T-helper 17 cell (primary cell): ENCODE measurements at regions not wholly inside any gene's neighbourhood (a gene's known extent, or its start where the extent isn't known, plus 50 kb on each side); places are given as distances from the start of the nearest gene placed in this dataset.

Experiments used
- ATAC-seq: fragments of 150-1000 bp; cut with Tn5 transposase; 2 replicates; pipeline ENCODE4 v1.10.0; 2021; ENCODE audit warnings: mild to moderate bottlenecking, moderate library complexity
- DNase-seq, 3 donors: peaks; one replicate each; pipeline versions ENCODE4 v3.0.0 to v3.0.0-alpha.2; 2020 to 2021
- H3K9me3 ChIP-seq: one replicate; pipeline ENCODE4 v1.7.0; 2013; ENCODE audit warnings: low read length, mild to moderate bottlenecking; ENCODE audit not compliant: control insufficient read depth, poor library complexity, severe bottlenecking
- H3K27ac Mint-ChIP-seq: one replicate; pipeline ENCODE4 v1.8.0; 2022; ENCODE audit warnings: mild to moderate bottlenecking, moderate library complexity, mixed read lengths
- H3K27me3 Mint-ChIP-seq: one replicate; pipeline ENCODE4 v1.8.0; 2022; ENCODE audit warnings: mixed read lengths
- H3K36me3 Mint-ChIP-seq: one replicate; pipeline ENCODE4 v1.8.0; 2022; ENCODE audit warnings: low read depth, mixed read lengths
- H3K4me1 Mint-ChIP-seq: one replicate; pipeline ENCODE4 v1.8.0; 2022; ENCODE audit warnings: mild to moderate bottlenecking, mixed read lengths
- H3K4me3 Mint-ChIP-seq: one replicate; pipeline ENCODE4 v1.8.0; 2022; ENCODE audit warnings: mild to moderate bottlenecking, moderate library complexity, mixed read lengths

DNA sequence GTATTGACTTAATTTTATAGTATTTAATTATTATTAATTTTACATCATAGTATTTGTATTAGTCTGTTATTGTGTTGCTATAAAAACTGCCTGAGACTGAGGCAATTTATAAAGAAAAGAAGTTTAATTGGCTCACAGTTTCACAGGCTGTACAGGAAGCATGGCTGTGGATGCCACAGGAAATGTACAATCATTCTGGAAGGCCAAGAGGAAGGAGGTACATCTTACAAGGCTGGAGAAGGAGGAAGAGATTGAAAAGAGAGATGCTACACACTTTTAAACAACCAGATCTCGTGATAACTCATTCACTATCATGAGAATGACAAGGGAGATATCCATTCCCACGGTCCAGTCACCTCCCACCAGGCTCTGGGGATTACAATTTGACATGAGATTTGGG lies 2019.4 kb upstream of the PIK3C3 start:
- DNase-seq = no peak
- no peaks in the 10 kb centered on the region for H3K27me3 Mint-ChIP-seq
- H3K36me3 Mint-ChIP-seq = no peaks in the 10 kb centered on the region
- H3K4me1 Mint-ChIP-seq = no peaks in the 10 kb centered on the region
- no peak for ATAC-seq
- H3K4me3 Mint-ChIP-seq = no peak overlapping the region
- no peak overlapping the region for H3K27ac Mint-ChIP-seq
- no peaks in the 10 kb centered on the region for H3K9me3 ChIP-seq

GRCh38 chr18:39918847-39919246 lies 2036.2 kb upstream of the PIK3C3 start:
- Mint-ChIP-seq H3K27me3 (no peaks in the 10 kb centered on the region), H3K4me1 (no peaks in the 10 kb centered on the region), H3K4me3 (no peak overlapping the region), H3K36me3 (no peaks in the 10 kb centered on the region), H3K27ac (no peak overlapping the region)
- no peak for DNase-seq
- no peaks in the 10 kb centered on the region for H3K9me3 ChIP-seq
- ATAC-seq = no peak

DNA sequence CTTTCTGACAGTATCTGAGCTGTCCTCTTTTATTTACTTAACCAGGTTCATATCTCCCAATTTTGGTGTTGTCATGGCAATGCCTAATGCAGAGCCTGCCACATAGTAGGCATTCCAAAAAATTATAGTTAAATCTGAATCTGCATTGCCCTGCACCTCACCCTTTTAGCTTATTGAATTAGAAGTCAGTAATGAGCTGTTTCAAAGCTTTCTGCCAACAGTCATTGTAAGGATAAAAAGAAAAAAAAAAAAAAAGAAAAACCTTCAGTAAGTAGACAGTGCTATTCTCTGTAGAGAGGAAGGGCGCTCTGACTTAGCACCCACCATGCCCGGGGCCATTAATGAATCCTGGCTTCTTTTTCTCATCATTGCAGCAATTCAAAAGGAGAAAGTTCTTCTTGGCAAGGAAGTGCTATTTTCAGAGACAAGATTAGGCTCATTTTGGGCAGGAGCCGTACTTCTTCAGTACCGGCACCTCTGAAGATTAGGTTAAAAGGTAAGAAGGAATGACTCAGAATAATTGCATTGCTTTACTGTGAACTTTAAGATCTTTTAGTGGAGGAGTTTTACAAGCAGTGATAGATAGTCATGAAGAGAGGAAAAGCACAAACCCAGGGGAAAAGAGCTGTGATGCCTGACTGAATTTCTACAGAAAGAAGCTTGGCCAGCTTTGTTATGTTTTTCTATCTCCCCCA lies 2041.2 kb upstream of the PIK3C3 start:
- no peaks in the 10 kb centered on the region for H3K4me1 Mint-ChIP-seq

GRCh38 chr18:39911716-39912115 lies 2043.3 kb upstream of the PIK3C3 start:
- no peak for DNase-seq
- no peaks in the 10 kb centered on the region for H3K4me1 Mint-ChIP-seq
- H3K36me3 Mint-ChIP-seq = no peaks in the 10 kb centered on the region
- no peak for ATAC-seq
- H3K9me3 ChIP-seq = peaks cover 4% of the 10 kb centered on the region
- no peak overlapping the region for H3K27ac Mint-ChIP-seq
- H3K4me3 Mint-ChIP-seq = no peak overlapping the region
- no peaks in the 10 kb centered on the region for H3K27me3 Mint-ChIP-seq

More for the DNA sequence above, 2041.2 kb upstream of the PIK3C3 start:
- Mint-ChIP-seq H3K27ac (no peak overlapping the region), H3K4me3 (no peak overlapping the region), H3K36me3 (no peaks in the 10 kb centered on the region), H3K27me3 (no peaks in the 10 kb centered on the region)
- DNase-seq = no peak
- H3K9me3 ChIP-seq = peaks cover 4% of the 10 kb centered on the region
- no peak for ATAC-seq

- ATAC-seq (no peak), DNase-seq (no peak)
- Mint-ChIP-seq H3K4me3 (no peak overlapping the region), H3K27me3 (no peaks in the 10 kb centered on the region), H3K4me1 (no peaks in the 10 kb centered on the region), H3K36me3 (no peaks in the 10 kb centered on the region), H3K27ac (no peak overlapping the region)
- H3K9me3 ChIP-seq = peaks cover 4% of the 10 kb centered on the region
These were observed 2045.3 kb upstream of the PIK3C3 start for GRCh38 chr18:39909706-39910105.

GRCh38 chr18:39886136-39886535 lies 2068.9 kb upstream of the PIK3C3 start:
- ATAC-seq = no peak
- Mint-ChIP-seq H3K27ac (no peak overlapping the region), H3K36me3 (no peaks in the 10 kb centered on the region), H3K4me1 (no peaks in the 10 kb centered on the region), H3K27me3 (no peaks in the 10 kb centered on the region), H3K4me3 (no peak overlapping the region)
- no peaks in the 10 kb centered on the region for H3K9me3 ChIP-seq
- no peak for DNase-seq

DNA sequence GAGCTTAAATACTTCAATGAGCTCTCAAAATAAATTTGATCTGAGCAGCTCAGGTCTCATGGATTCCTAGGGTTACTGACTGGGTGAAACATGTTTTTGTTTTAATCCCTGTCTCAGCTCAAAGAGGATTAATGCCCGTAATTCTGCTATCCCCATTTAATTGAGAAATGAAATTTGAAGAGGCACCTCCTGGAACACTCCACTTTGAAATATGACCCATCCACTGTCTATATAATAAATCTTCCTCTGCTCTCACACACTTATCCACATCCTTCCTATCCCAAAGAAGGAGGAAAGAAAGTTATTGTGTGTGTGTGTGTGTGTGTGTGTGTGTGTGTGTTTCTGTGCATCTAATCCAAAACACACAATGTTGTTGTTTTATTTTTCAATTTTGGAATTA lies 2082.4 kb upstream of the PIK3C3 start:
- no peak for ATAC-seq
- H3K9me3 ChIP-seq = no peaks in the 10 kb centered on the region
- no peaks in the 10 kb centered on the region for H3K27me3 Mint-ChIP-seq

DNA sequence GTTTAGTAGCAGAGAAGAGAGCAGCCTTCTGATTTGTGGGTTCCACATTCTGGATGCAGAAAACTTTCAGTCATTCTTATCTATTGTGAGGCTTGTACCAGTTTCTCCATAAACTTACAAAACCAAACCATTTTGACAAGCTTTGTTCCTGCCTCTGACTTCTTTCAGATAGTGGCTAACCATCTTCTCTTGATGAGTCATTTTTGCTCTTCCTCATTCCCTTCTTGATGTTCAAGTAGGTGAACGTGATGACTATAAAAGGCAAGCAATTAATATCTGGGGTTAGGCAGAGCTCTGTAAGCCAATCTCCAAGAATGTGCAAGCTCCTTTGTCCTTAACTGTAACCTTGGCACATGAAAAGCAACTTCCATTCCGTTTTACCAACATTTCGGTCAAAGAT lies 2083.1 kb upstream of the PIK3C3 start:
- DNase-seq (no peak), ATAC-seq (no peak)
- Mint-ChIP-seq H3K27me3 (no peaks in the 10 kb centered on the region), H3K36me3 (no peaks in the 10 kb centered on the region), H3K4me3 (no peak overlapping the region), H3K27ac (no peak overlapping the region), H3K4me1 (no peaks in the 10 kb centered on the region)
- H3K9me3 ChIP-seq = no peaks in the 10 kb centered on the region

More for the DNA sequence above, 2082.4 kb upstream of the PIK3C3 start:
- Mint-ChIP-seq H3K27ac (no peak overlapping the region), H3K4me3 (no peak overlapping the region), H3K36me3 (no peaks in the 10 kb centered on the region), H3K4me1 (no peaks in the 10 kb centered on the region)
- DNase-seq = no peak

- no peak overlapping the region for H3K4me3 Mint-ChIP-seq
- no peak for DNase-seq
- no peak for ATAC-seq
- H3K27me3 Mint-ChIP-seq = no peaks in the 10 kb centered on the region
- no peaks in the 10 kb centered on the region for H3K36me3 Mint-ChIP-seq
- no peaks in the 10 kb centered on the region for H3K9me3 ChIP-seq
- H3K27ac Mint-ChIP-seq = no peak overlapping the region
- no peaks in the 10 kb centered on the region for H3K4me1 Mint-ChIP-seq
These were observed 2084.4 kb upstream of the PIK3C3 start for GRCh38 chr18:39870591-39870990.

DNA sequence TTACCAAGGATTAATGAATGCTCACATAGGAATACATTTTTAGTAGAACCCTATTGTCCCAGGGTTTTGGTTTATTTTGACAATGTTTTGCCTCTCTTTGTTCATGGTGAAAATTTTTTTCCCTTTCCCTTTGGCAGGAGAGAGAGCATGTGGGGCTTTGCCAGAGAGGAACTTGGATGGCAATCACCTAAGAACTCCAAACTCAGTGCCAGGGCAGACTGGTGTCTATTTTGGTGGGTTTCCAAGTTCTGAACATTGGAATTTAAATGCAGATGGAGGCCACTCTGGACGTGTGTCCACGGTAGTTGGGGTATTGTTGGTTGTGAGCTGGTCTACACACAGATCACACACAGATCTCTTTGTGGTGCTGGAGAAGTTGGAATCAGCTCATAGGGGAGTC lies 2091.1 kb upstream of the PIK3C3 start:
- Mint-ChIP-seq H3K4me3 (no peak overlapping the region), H3K4me1 (no peaks in the 10 kb centered on the region), H3K27me3 (no peaks in the 10 kb centered on the region)

GRCh38 chr18:39862341-39862740 lies 2092.7 kb upstream of the PIK3C3 start:
- Mint-ChIP-seq H3K27me3 (no peaks in the 10 kb centered on the region), H3K36me3 (no peaks in the 10 kb centered on the region), H3K4me3 (no peak overlapping the region), H3K4me1 (no peaks in the 10 kb centered on the region), H3K27ac (no peak overlapping the region)
- DNase-seq = no peak
- H3K9me3 ChIP-seq = no peaks in the 10 kb centered on the region
- ATAC-seq = no peak

More for the DNA sequence above, 2091.1 kb upstream of the PIK3C3 start:
- no peaks in the 10 kb centered on the region for H3K9me3 ChIP-seq
- no peak overlapping the region for H3K27ac Mint-ChIP-seq
- DNase-seq (no peak), ATAC-seq (no peak)
- H3K36me3 Mint-ChIP-seq = no peaks in the 10 kb centered on the region

- Mint-ChIP-seq H3K4me3 (no peak overlapping the region), H3K27me3 (no peaks in the 10 kb centered on the region), H3K36me3 (no peaks in the 10 kb centered on the region), H3K4me1 (no peaks in the 10 kb centered on the region), H3K27ac (no peak overlapping the region)
- H3K9me3 ChIP-seq = no peaks in the 10 kb centered on the region
- ATAC-seq = no peak
- DNase-seq = no peak
These were observed 2100.7 kb upstream of the PIK3C3 start for GRCh38 chr18:39854291-39854690.

DNA sequence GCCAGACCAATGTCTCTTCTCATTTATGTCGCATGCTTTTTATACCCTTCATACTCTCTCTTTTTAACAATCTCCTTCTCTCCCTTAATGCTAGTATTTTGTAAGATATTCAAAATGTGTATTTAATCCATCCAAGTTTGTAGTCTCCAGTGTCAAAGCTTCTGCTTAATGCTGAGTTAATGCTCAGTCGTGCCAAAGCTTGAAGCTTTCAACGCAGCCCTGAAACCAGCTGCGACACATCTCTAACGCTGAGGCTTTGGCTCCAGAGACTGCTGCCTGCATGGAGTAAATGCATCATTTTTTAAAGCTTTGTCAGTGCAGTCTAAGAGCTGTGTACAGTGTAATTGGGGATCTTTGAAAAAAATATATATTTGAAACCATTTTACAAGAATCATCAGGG lies 2108.8 kb upstream of the PIK3C3 start:
- H3K27me3 Mint-ChIP-seq = peaks cover 5% of the 10 kb centered on the region
- no peak overlapping the region for H3K4me3 Mint-ChIP-seq
- H3K36me3 Mint-ChIP-seq = no peaks in the 10 kb centered on the region
- ATAC-seq = no peak
- H3K4me1 Mint-ChIP-seq = no peaks in the 10 kb centered on the region
- DNase-seq = no peak
- no peak overlapping the region for H3K27ac Mint-ChIP-seq
- H3K9me3 ChIP-seq = no peaks in the 10 kb centered on the region

GRCh38 chr18:39845631-39846030 lies 2109.4 kb upstream of the PIK3C3 start:
- H3K27ac Mint-ChIP-seq = no peak overlapping the region
- no peak overlapping the region for H3K4me3 Mint-ChIP-seq
- DNase-seq (no peak), ATAC-seq (no peak)
- H3K9me3 ChIP-seq = no peaks in the 10 kb centered on the region
- H3K27me3 Mint-ChIP-seq = peaks cover 8% of the 10 kb centered on the region
- H3K4me1 Mint-ChIP-seq = no peaks in the 10 kb centered on the region
- no peaks in the 10 kb centered on the region for H3K36me3 Mint-ChIP-seq
